Psoas muscle (tissue), 7 donors: ENCODE measurements at regions not wholly inside any gene's neighbourhood (a gene's known extent, or its start where the extent isn't known, plus 50 kb on each side); places are given as distances from the start of the nearest gene placed in this dataset.

Experiments
- ATAC-seq, 4 donors: fragments of 200-7000 bp; cut with Tn5 transposase; one replicate each; pipeline ENCODE4 v1.9.1; 2020; ENCODE audit warnings: moderate library complexity in 3 of 4, mild to moderate bottlenecking in 2 of 4
- DNase-seq, 2 donors: peaks; one replicate each; pipeline ENCODE4 v3.0.0-alpha.2; 2020
- H3K27ac ChIP-seq: fragments of 200-600 bp; one replicate; pipeline ENCODE4 v1.8.0; 2022
- H3K27me3 ChIP-seq, 3 donors: fragments of 200-600 bp in 1 of 3; one replicate each; pipeline versions ENCODE4 v1.6.1 to v1.8.0; 2013 to 2022; ENCODE audit warnings: low read length in 2 of 3, mild to moderate bottlenecking in 2 of 3, moderate library complexity in 1 of 3; ENCODE audit not compliant: insufficient read depth in 3 of 3
- H3K36me3 ChIP-seq, 2 donors: fragments of 200-600 bp in 1 of 2; one replicate each; pipeline versions ENCODE4 v1.6.1 to v1.8.0; 2013 to 2022; ENCODE audit warnings: low read depth in 1 of 2, mild to moderate bottlenecking in 1 of 2, moderate library complexity in 1 of 2; ENCODE audit not compliant: insufficient read depth in 1 of 2
- H3K4me1 ChIP-seq: fragments of 200-600 bp; one replicate; pipeline ENCODE4 v1.8.0; 2022
- H3K4me3 ChIP-seq: fragments of 200-600 bp; one replicate; pipeline ENCODE4 v1.8.0; 2022; ENCODE audit warnings: mild to moderate bottlenecking
- H3K9me3 ChIP-seq: fragments of 200-600 bp; one replicate; pipeline ENCODE4 v1.8.0; 2022
- CTCF ChIP-seq: fragments of 200-600 bp; IDR thresholded peaks from one replicate; pipeline ENCODE4 v1.8.0; 2022; ENCODE audit warnings: antibody characterized with exemption
- WGBS, 3 donors: extraction: QIAGEN DNeasy Blood & Tissue Kit; methylation state at CpG; one replicate each; pipeline versions ENCODE4 v1.1.6 to v1.1.7; 2013; 5-methylcytosine and 5-hydroxymethylcytosine counted together
- intact Hi-C, 2 donors: fragments of 100-400 bp; cut with DNase I; formaldehyde crosslinking; loops; one replicate each; pipeline versions ENCODE4 v1.11.0 to v1.14.2; 2022
- donor health status: healthy with polysubstance abuse.
- donor health status: DM: no; HTN: no; CAD: no; lungs with moderate emphysema.
- donor health status: Bipolar disorder and iron deficiency.
- donor health status: healthy.
- donor health status: DM: yes; HTN: yes; CAD: no.
- donor health status: DM: no; HTN: no; CAD: no.
- donor health status: DM: yes; HTN: yes; CAD: no.

DNA sequence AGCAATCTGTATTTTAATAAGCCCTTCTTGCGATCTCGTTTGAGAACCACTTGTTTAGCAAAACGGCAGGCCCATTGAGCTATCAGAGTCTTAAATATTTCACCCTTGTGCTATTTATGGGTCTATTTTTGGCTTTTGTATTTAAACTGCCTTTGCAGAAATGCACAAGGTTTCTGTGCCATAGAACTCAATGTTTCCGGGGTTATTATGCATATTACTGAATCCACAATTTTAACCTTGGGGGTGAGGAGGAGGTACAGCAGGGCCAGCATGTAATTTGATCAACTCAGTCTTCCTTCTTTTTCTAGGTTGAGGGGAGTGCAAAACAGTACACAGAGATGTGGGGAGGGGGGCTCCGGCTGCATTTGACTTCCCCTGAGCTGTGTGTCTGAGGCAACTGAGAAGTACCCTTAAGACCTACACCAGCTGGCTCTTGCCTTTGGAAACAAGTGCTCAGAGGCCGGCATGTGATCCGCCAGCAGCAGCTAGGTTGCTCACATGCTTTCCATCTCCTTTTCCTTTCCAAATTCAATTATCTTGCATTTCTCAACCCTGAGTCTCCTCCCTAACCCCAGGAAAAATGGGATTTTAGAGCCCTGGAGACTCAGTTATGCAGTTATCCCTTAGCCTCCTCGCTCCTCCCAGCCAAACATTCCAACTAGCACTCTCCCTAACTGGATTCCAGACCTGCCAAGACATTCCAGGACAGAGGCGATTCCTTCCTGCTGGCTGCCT is 103.0 kb downstream of the HNRNPLL start:
- no peak overlapping the region for H3K4me3 ChIP-seq
- peak in 1 of 2 donors; percentile 37 for DNase-seq
- intact Hi-C loops: loop anchor here in 1 of 2 donors (10.0 kb wide), 1 partner anchor 125 kb away; the partner anchor contains the start of gene ATL2
- WGBS, 3 donors: 28 to 40% (median 33%) methylated on average over 9 of the region's 9 CpGs
- no peak for TF ChIP-seq CTCF
- ATAC-seq: no peak
- no peaks in the 10 kb centered on the region for H3K27me3 ChIP-seq
- peak overlapping the region; percentile 80 for H3K27ac ChIP-seq
- no peaks in the 10 kb centered on the region for H3K36me3 ChIP-seq
- no peaks in the 10 kb centered on the region for H3K9me3 ChIP-seq
- peaks cover 58% of the 10 kb centered on the region for H3K4me1 ChIP-seq

DNA sequence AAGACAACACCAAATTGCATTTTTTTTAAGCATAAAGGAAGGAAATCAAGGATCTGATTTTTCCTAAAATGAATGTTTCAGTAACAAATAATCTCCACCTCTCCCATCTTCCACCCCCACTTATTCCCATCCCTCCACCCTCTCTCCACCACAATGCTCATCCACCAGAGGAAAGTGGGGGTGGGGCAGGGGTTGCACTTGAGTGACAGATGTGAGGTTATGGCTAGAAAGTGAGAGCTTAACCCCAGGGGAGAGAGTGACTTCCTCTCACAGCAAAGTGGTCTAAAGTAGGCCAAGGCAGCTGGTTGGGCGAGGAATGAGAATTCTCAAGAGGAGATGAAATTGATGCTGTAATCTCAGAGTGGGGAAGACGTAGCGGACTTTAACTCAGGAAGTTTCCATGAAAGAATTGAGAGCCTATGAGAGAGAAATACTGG is 104.7 kb downstream of the HNRNPLL start:
- Histone ChIP-seq H3K36me3 (no peaks in the 10 kb centered on the region), H3K27ac (peak overlapping the region; percentile 80), H3K9me3 (no peaks in the 10 kb centered on the region), H3K4me1 (peaks cover 55% of the 10 kb centered on the region), H3K27me3 (no peaks in the 10 kb centered on the region), H3K4me3 (no peak overlapping the region)
- no peak for ATAC-seq
- intact Hi-C loops: no loop called here
- TF ChIP-seq CTCF: no peak
- 49 to 77% (median 60%) methylated on average over 3 of the region's 3 CpGs for WGBS, 3 donors
- DNase-seq: no peak

DNA sequence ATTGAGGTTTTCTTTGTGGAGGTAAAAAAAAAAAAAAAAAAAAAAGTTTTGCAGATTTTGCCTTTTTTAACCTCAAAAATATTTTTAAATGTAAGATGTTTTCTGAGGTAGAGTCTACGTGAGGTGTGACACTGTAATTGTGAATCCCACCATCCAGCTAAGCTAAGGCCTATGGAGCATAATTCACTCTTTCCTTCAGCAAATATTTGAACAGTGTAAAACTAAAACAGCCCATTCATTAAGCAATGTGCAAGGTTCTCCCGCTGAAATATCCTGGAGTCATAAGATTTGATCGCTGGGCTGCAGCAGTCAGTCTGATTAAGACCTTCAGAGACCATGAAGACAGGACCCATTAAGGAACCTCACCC is 105.1 kb downstream of the HNRNPLL start:
- no peak for DNase-seq
- 79 to 93% (median 87%) methylated on average over 3 of the region's 3 CpGs for WGBS, 3 donors
- Histone ChIP-seq H3K9me3 (no peaks in the 10 kb centered on the region), H3K27ac (peak overlapping the region; percentile 80), H3K4me3 (no peak overlapping the region), H3K27me3 (no peaks in the 10 kb centered on the region), H3K4me1 (peaks cover 55% of the 10 kb centered on the region), H3K36me3 (no peaks in the 10 kb centered on the region)
- intact Hi-C loops: no loop called here
- no peak for ATAC-seq
- TF ChIP-seq CTCF: no peak

DNA sequence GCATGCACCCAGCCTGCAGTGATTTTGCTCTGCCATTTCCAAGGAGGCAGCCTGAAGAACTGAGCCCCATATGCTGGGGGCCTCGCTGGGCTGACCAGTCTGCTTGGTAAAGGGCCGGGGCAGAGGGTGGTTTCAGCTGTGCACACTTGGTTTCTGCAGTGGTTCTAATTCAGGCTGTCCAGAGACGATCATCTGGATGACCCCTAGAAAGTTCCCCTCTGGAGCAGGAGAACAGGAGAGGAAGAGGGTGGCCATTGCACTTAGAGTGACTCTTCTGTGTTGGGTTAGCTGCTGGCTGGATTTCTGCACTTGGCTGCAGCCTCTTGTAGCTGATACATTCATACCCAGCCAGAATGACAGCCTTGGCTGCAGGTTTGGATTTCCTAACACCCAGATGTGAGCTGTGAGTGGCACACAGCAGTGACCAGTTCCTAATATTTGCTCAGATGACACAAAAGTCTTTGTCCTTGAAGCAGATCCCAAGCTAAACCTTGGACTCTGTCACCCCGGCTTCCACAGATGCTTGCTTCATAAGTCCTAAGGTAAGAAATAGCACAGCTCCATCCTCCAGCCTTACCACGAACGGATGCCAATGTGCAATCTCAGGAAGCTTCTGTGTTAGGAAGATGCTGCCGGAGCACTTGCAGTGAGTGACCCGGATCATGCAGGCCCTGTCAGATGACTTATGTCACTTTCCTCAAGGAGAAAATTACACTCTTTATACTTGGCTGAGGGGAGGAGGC is 105.6 kb downstream of the HNRNPLL start:
- DNase-seq: peak; percentile 82 to 96
- peak; percentile 79 to 87 (median 84) for ATAC-seq
- 24 to 43% (median 33%) methylated on average over 8 of the region's 8 CpGs for WGBS, 3 donors
- Histone ChIP-seq H3K4me1 (peaks cover 58% of the 10 kb centered on the region), H3K36me3 (no peaks in the 10 kb centered on the region), H3K27me3 (no peaks in the 10 kb centered on the region), H3K27ac (peak overlapping the region; percentile 80), H3K4me3 (no peak overlapping the region), H3K9me3 (no peaks in the 10 kb centered on the region)
- no peak for TF ChIP-seq CTCF
- intact Hi-C loops: no loop called here
